ENCODE measurements at regions not wholly inside any gene's neighbourhood (a gene's known extent, or its start where the extent isn't known, plus 50 kb on each side); places are given as distances from the start of the nearest gene placed in this dataset.

GRCh38 chr9:7912037-7912535 lies 112.5 kb upstream of the DMAC1 start:
- Histone ChIP-seq H3K9me3 (ENCODE audit: insufficient read depth, low read length) (no peaks in the 10 kb centered on the region), H3K9ac (ENCODE audit: insufficient read length, low read depth) (no peak overlapping the region), H3K36me3 (ENCODE audit: insufficient read depth, insufficient read length, low read length) (no peaks in the 10 kb centered on the region), H3K27me3 (ENCODE audit: insufficient read depth, insufficient read length) (no peaks in the 10 kb centered on the region), H3K4me3 (ENCODE audit: insufficient read length, low read depth) (no peak overlapping the region), H3K4me1 (ENCODE audit: insufficient read depth, insufficient read length) (no peaks in the 10 kb centered on the region)
- no peak for DNase-seq (ENCODE audit: low read depth, low spot score)
- TF ChIP-seq YY1 (IDR thresholded peaks at IDR 0.05; ENCODE audit: insufficient read depth, insufficient read length) (no peak), ZNF274 (IDR thresholded peaks at IDR 0.05; ENCODE audit: low read depth, low read length) (no peak), SUZ12 (IDR thresholded peaks at IDR 0.05; ENCODE audit: extremely low read depth, insufficient read depth, insufficient read length) (no peak)

GRCh38 chr9:7910426-7911020 lies 110.9 kb upstream of the DMAC1 start:
- Histone ChIP-seq H3K4me3 (ENCODE audit: insufficient read length, low read depth) (no peak overlapping the region), H3K36me3 (ENCODE audit: insufficient read depth, insufficient read length, low read length) (no peaks in the 10 kb centered on the region), H3K9ac (ENCODE audit: insufficient read length, low read depth) (no peak overlapping the region), H3K4me1 (ENCODE audit: insufficient read depth, insufficient read length) (no peaks in the 10 kb centered on the region), H3K27me3 (ENCODE audit: insufficient read depth, insufficient read length) (no peaks in the 10 kb centered on the region), H3K9me3 (ENCODE audit: insufficient read depth, low read length) (no peaks in the 10 kb centered on the region)
- no peak for DNase-seq (ENCODE audit: low read depth, low spot score)
- TF ChIP-seq SUZ12 (IDR thresholded peaks at IDR 0.05; ENCODE audit: extremely low read depth, insufficient read depth, insufficient read length) (no peak), ZNF274 (IDR thresholded peaks at IDR 0.05; ENCODE audit: low read depth, low read length) (no peak), YY1 (IDR thresholded peaks at IDR 0.05; ENCODE audit: insufficient read depth, insufficient read length) (no peak)

GRCh38 chr9:7909537-7909936 lies 110.0 kb upstream of the DMAC1 start:
- no peak for TF ChIP-seq SUZ12 (IDR thresholded peaks at IDR 0.05; ENCODE audit: extremely low read depth, insufficient read depth, insufficient read length)
- no peak for TF ChIP-seq YY1 (IDR thresholded peaks at IDR 0.05; ENCODE audit: insufficient read depth, insufficient read length)
- TF ChIP-seq ZNF274 (IDR thresholded peaks at IDR 0.05; ENCODE audit: low read depth, low read length): no peak
- no peak for DNase-seq (ENCODE audit: low read depth, low spot score)
- H3K27me3 ChIP-seq (ENCODE audit: insufficient read depth, insufficient read length): no peaks in the 10 kb centered on the region
- no peaks in the 10 kb centered on the region for H3K4me1 ChIP-seq (ENCODE audit: insufficient read depth, insufficient read length)
- H3K36me3 ChIP-seq (ENCODE audit: insufficient read depth, insufficient read length, low read length): no peaks in the 10 kb centered on the region
- no peak overlapping the region for H3K4me3 ChIP-seq (ENCODE audit: insufficient read length, low read depth)
- H3K9ac ChIP-seq (ENCODE audit: insufficient read length, low read depth): no peak overlapping the region
- H3K9me3 ChIP-seq (ENCODE audit: insufficient read depth, low read length): no peaks in the 10 kb centered on the region

- Histone ChIP-seq H3K4me1 (ENCODE audit: insufficient read depth, insufficient read length) (no peaks in the 10 kb centered on the region), H3K9ac (ENCODE audit: insufficient read length, low read depth) (no peak overlapping the region), H3K36me3 (ENCODE audit: insufficient read depth, insufficient read length, low read length) (no peaks in the 10 kb centered on the region), H3K27me3 (ENCODE audit: insufficient read depth, insufficient read length) (no peaks in the 10 kb centered on the region), H3K9me3 (ENCODE audit: insufficient read depth, low read length) (no peaks in the 10 kb centered on the region), H3K4me3 (ENCODE audit: insufficient read length, low read depth) (no peak overlapping the region)
- no peak for TF ChIP-seq SUZ12 (IDR thresholded peaks at IDR 0.05; ENCODE audit: extremely low read depth, insufficient read depth, insufficient read length)
- TF ChIP-seq YY1 (IDR thresholded peaks at IDR 0.05; ENCODE audit: insufficient read depth, insufficient read length): no peak
- TF ChIP-seq ZNF274 (IDR thresholded peaks at IDR 0.05; ENCODE audit: low read depth, low read length): no peak
- DNase-seq (ENCODE audit: low read depth, low spot score): no peak
Observed at GRCh38 chr9:7907551-7908337, 108.2 kb upstream of the DMAC1 start.

GRCh38 chr9:7906783-7907550 lies 107.4 kb upstream of the DMAC1 start:
- no peak for DNase-seq (ENCODE audit: low read depth, low spot score)
- TF ChIP-seq SUZ12 (IDR thresholded peaks at IDR 0.05; ENCODE audit: extremely low read depth, insufficient read depth, insufficient read length): no peak
- TF ChIP-seq ZNF274 (IDR thresholded peaks at IDR 0.05; ENCODE audit: low read depth, low read length): no peak
- no peak for TF ChIP-seq YY1 (IDR thresholded peaks at IDR 0.05; ENCODE audit: insufficient read depth, insufficient read length)
- H3K36me3 ChIP-seq (ENCODE audit: insufficient read depth, insufficient read length, low read length): no peaks in the 10 kb centered on the region
- H3K27me3 ChIP-seq (ENCODE audit: insufficient read depth, insufficient read length): no peaks in the 10 kb centered on the region
- no peaks in the 10 kb centered on the region for H3K9me3 ChIP-seq (ENCODE audit: insufficient read depth, low read length)
- no peak overlapping the region for H3K9ac ChIP-seq (ENCODE audit: insufficient read length, low read depth)
- H3K4me1 ChIP-seq (ENCODE audit: insufficient read depth, insufficient read length): no peaks in the 10 kb centered on the region
- no peak overlapping the region for H3K4me3 ChIP-seq (ENCODE audit: insufficient read length, low read depth)

- H3K9me3 ChIP-seq (ENCODE audit: insufficient read depth, low read length): no peaks in the 10 kb centered on the region
Observed at GRCh38 chr9:7901621-7902020, 102.0 kb upstream of the DMAC1 start.

GRCh38 chr9:7900541-7900940 lies 101.0 kb upstream of the DMAC1 start:
- H3K9me3 ChIP-seq (ENCODE audit: insufficient read depth, low read length): no peaks in the 10 kb centered on the region
- H3K27me3 ChIP-seq (ENCODE audit: insufficient read depth, insufficient read length): no peaks in the 10 kb centered on the region
- no peak overlapping the region for H3K9ac ChIP-seq (ENCODE audit: insufficient read length, low read depth)
- no peaks in the 10 kb centered on the region for H3K36me3 ChIP-seq (ENCODE audit: insufficient read depth, insufficient read length, low read length)
- no peak overlapping the region for H3K4me3 ChIP-seq (ENCODE audit: insufficient read length, low read depth)
- DNase-seq (ENCODE audit: low read depth, low spot score): no peak
- no peak for TF ChIP-seq YY1 (IDR thresholded peaks at IDR 0.05; ENCODE audit: insufficient read depth, insufficient read length)
- no peaks in the 10 kb centered on the region for H3K4me1 ChIP-seq (ENCODE audit: insufficient read depth, insufficient read length)

More at GRCh38 chr9:7901621-7902020, 102.0 kb upstream of the DMAC1 start:
- Histone ChIP-seq H3K36me3 (ENCODE audit: insufficient read depth, insufficient read length, low read length) (no peaks in the 10 kb centered on the region), H3K27me3 (ENCODE audit: insufficient read depth, insufficient read length) (no peaks in the 10 kb centered on the region), H3K4me1 (ENCODE audit: insufficient read depth, insufficient read length) (no peaks in the 10 kb centered on the region), H3K9ac (ENCODE audit: insufficient read length, low read depth) (no peak overlapping the region), H3K4me3 (ENCODE audit: insufficient read length, low read depth) (no peak overlapping the region)
- DNase-seq (ENCODE audit: low read depth, low spot score): no peak
- no peak for TF ChIP-seq YY1 (IDR thresholded peaks at IDR 0.05; ENCODE audit: insufficient read depth, insufficient read length)
